Endothelial cell of umbilical vein (primary cell): ENCODE measurements at regions not wholly inside any gene's neighbourhood (a gene's known extent, or its start where the extent isn't known, plus 50 kb on each side); places are given as distances from the start of the nearest gene placed in this dataset.

Source experiments
- BruUV-seq: library from RNA; stranded (reverse); fragments of 400-500 nt; replicated peaks from 2 replicates; lab custom pipeline; 2021; lab: Mats Ljungman, UMichigan
- CTCF ChIA-PET: fragments of 300-600, 350-600 bp; sonication (Branson Sonifier 250); formaldehyde crosslinking; loops from one replicate; lab custom pipeline; 2021; ENCODE audit warnings: antibody characterized with exemption, inconsistent platforms; lab: Charles Lee
- POLR2A ChIA-PET: fragments of 300-600, 350-600 bp; sonication (Branson Sonifier 250); formaldehyde crosslinking; loops from one replicate; lab custom pipeline; 2021; ENCODE audit warnings: antibody characterized with exemption, inconsistent platforms; lab: Charles Lee
- DNase-seq: peaks from one replicate; pipeline ENCODE4 v3.0.0-alpha.2; 2011; ENCODE audit warnings: low read depth, low spot score
- FAIRE-seq: peaks from 2 replicates; lab custom pipeline; 2011; peaks lifted over from hg19 to GRCh38; lab: Jason Lieb, UNC
- H2AFZ ChIP-seq: 2 replicates; pipeline ENCODE4 v1.6.0; 2012; ENCODE audit warnings: low read depth, low read length, control low read depth, inconsistent platforms
- H3K27ac ChIP-seq: 2 replicates; pipeline ENCODE4 v1.5.1; 2011; ENCODE audit warnings: low read depth, mild to moderate bottlenecking, control low read depth, low read length, moderate library complexity; ENCODE audit not compliant: insufficient read depth
- H3K27me3 ChIP-seq, 2 experiments: 2 replicates each; pipeline versions ENCODE4 v1.6.0 to v1.6.1; 2011; ENCODE audit warnings: low read length in 2 of 2, mixed read lengths in 1 of 2; ENCODE audit not compliant: control insufficient read depth in 2 of 2, insufficient read depth in 2 of 2
- H3K36me3 ChIP-seq, 2 experiments: 2 replicates in 1 of 2; 3 replicates in 1 of 2; pipeline ENCODE4 v1.5.1; 2011; ENCODE audit warnings: low read length in 2 of 2, mild to moderate bottlenecking in 1 of 2, moderate library complexity in 1 of 2; ENCODE audit not compliant: control insufficient read depth in 2 of 2, insufficient read depth in 2 of 2; ENCODE audit errors: extremely low read depth in 1 of 2
- H3K4me1 ChIP-seq: 3 replicates; pipeline ENCODE4 v1.5.1; 2011; ENCODE audit warnings: mild to moderate bottlenecking, low read length; ENCODE audit not compliant: control insufficient read depth, insufficient read depth; ENCODE audit errors: extremely low read depth
- H3K4me2 ChIP-seq: 2 replicates; pipeline ENCODE4 v1.6.1; 2011; ENCODE audit warnings: low read length, control low read depth, mixed read lengths; ENCODE audit not compliant: insufficient read depth
- H3K4me3 ChIP-seq, 3 experiments: fragments of 200-600 bp in 1 of 3; sonication (generic), shearing (Covaris generic) in 1 of 3; replicated peaks in 1 of 3; 2 replicates each; pipeline ENCODE4 v1.5.1; 2011 to 2016; ENCODE audit warnings: control low read depth in 3 of 3, low read length in 3 of 3, mild to moderate bottlenecking in 2 of 3, inconsistent platforms in 1 of 3, low read depth in 1 of 3, moderate library complexity in 1 of 3; ENCODE audit not compliant: insufficient read depth in 1 of 3
- H3K79me2 ChIP-seq: 2 replicates; pipeline ENCODE4 v1.6.0; 2012; ENCODE audit warnings: low read length, inconsistent platforms; ENCODE audit not compliant: control insufficient read depth, insufficient read depth
- H3K9ac ChIP-seq: replicated peaks from 2 replicates; pipeline ENCODE3; 2011; ENCODE audit warnings: low read length, control low read depth; ENCODE audit not compliant: insufficient read depth; ENCODE audit errors: extremely low read depth
- H3K9me1 ChIP-seq: replicated peaks from 3 replicates; pipeline ENCODE4 v1.6.0; 2011; ENCODE audit warnings: mild to moderate bottlenecking, low read length; ENCODE audit not compliant: control insufficient read depth, insufficient read depth; ENCODE audit errors: extremely low read depth
- H3K9me3 ChIP-seq: replicated peaks from 2 replicates; pipeline ENCODE4 v1.5.1; 2012; ENCODE audit warnings: low read length, inconsistent platforms; ENCODE audit not compliant: control insufficient read depth, insufficient read depth
- H4K20me1 ChIP-seq: replicated peaks from 2 replicates; pipeline ENCODE3; 2011; ENCODE audit warnings: mild to moderate bottlenecking, low read length; ENCODE audit not compliant: control insufficient read depth, insufficient read depth; ENCODE audit errors: extremely low read depth
- EZH2 ChIP-seq: IDR thresholded peaks from 2 replicates; pipeline ENCODE4 v1.6.1; 2012; ENCODE audit warnings: borderline replicate concordance, low read depth, mild to moderate bottlenecking, moderate library complexity, low read length, inconsistent platforms; ENCODE audit not compliant: severe bottlenecking
- FOS ChIP-seq: IDR thresholded peaks from 2 replicates; pipeline ENCODE4 v1.6.1; 2011; ENCODE audit warnings: mild to moderate bottlenecking, low read length, moderate library complexity, borderline replicate concordance; ENCODE audit not compliant: insufficient read depth
- GATA2 ChIP-seq: IDR thresholded peaks from 2 replicates; pipeline ENCODE4 v1.7.0; 2011; ENCODE audit warnings: low read depth, mild to moderate bottlenecking, moderate library complexity, mixed read lengths, low read length; ENCODE audit not compliant: insufficient read length, insufficient read depth
- JUN ChIP-seq: IDR thresholded peaks from 2 replicates; pipeline ENCODE4 v1.6.1; 2011; ENCODE audit warnings: borderline replicate concordance, low read depth; ENCODE audit not compliant: insufficient read length, insufficient read depth
- MYC ChIP-seq: IDR thresholded peaks from one replicate; pipeline ENCODE4 v1.6.1; 2011; ENCODE audit warnings: mild to moderate bottlenecking, low read depth, low read length
- POLR2A ChIP-seq: IDR thresholded peaks from 2 replicates; pipeline ENCODE4 v1.6.1; 2012; ENCODE audit warnings: low read depth, mild to moderate bottlenecking, control low read depth, low read length
- POLR2AphosphoS5 ChIP-seq: IDR thresholded peaks from 2 replicates; pipeline ENCODE4 v1.6.1; 2012; ENCODE audit warnings: low read depth, mild to moderate bottlenecking, control low read depth, low read length, moderate library complexity; ENCODE audit not compliant: insufficient read depth
- dilution Hi-C: fragments of 300-500 bp; cut with MboI; formaldehyde crosslinking; loops from one replicate; pipeline ENCODE4 v1.15.0; 2019; ENCODE audit warnings: low sequenced_read_pairs; ENCODE audit not compliant: extremely low pct_ligation_motif_present
- intact Hi-C: fragments of 100-400 bp; cut with micrococcal nuclease; formaldehyde crosslinking; loops from one replicate; pipeline ENCODE4 v1.10.0; 2022
- TF ChIP-seq, protein P1 (sequence below), 2 donors: IDR thresholded peaks; 1 replicate in 1 of 2; 2 replicates in 1 of 2; pipeline ENCODE4 v1.5.1; 2011; ENCODE audit warnings: low read length in 2 of 2, mild to moderate bottlenecking in 2 of 2, moderate library complexity in 2 of 2, control low read depth in 1 of 2, inconsistent platforms in 1 of 2, low read depth in 1 of 2; ENCODE audit not compliant: insufficient read depth in 1 of 2; ENCODE audit errors: extremely low read depth in 1 of 2
- TF ChIP-seq, protein P2 (sequence below): IDR thresholded peaks from 2 replicates; pipeline ENCODE4 v1.6.1; 2011; ENCODE audit not compliant: insufficient read depth, insufficient read length

DNA sequence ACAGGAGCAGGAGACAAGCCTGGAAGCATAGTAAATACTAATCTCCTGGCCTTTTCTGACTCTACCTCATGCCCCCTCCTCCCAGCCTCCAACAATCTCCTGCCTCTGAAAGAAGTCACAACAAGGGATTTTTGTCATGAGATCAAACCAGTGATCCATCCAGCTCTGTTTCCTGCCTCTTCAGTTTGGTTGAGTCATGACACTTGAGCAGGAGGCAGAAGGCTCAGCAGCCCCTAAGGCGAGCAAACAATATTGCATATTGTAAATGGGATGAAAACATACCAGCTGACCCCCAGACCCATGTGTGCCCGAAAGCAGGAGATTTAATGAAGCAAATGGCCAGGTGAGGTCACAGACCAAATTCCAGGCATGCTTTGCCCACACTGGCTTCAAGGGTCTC lies 272.8 kb downstream of the GAS1 start:
- Histone ChIP-seq H3K9me1 (no peaks in the 10 kb centered on the region), H3K4me3 (no peak overlapping the region), H3K27me3 (no peaks in the 10 kb centered on the region), H3K79me2 (no peaks in the 10 kb centered on the region), H3K36me3 (no peaks in the 10 kb centered on the region), H2AFZ (no peak overlapping the region), H3K4me1 (no peaks in the 10 kb centered on the region), H3K4me2 (no peak overlapping the region), H4K20me1 (no peaks in the 10 kb centered on the region), H3K9ac (no peak overlapping the region), H3K9me3 (no peaks in the 10 kb centered on the region), H3K27ac (no peak overlapping the region)
- FAIRE-seq (no peak), DNase-seq (no peak)
- TF ChIP-seq POLR2AphosphoS5 (no peak), GATA2 (no peak), JUN (no peak), MYC (no peak), EZH2 (no peak), POLR2A (no peak), FOS (no peak)
- TF ChIP-seq, protein P1, sequence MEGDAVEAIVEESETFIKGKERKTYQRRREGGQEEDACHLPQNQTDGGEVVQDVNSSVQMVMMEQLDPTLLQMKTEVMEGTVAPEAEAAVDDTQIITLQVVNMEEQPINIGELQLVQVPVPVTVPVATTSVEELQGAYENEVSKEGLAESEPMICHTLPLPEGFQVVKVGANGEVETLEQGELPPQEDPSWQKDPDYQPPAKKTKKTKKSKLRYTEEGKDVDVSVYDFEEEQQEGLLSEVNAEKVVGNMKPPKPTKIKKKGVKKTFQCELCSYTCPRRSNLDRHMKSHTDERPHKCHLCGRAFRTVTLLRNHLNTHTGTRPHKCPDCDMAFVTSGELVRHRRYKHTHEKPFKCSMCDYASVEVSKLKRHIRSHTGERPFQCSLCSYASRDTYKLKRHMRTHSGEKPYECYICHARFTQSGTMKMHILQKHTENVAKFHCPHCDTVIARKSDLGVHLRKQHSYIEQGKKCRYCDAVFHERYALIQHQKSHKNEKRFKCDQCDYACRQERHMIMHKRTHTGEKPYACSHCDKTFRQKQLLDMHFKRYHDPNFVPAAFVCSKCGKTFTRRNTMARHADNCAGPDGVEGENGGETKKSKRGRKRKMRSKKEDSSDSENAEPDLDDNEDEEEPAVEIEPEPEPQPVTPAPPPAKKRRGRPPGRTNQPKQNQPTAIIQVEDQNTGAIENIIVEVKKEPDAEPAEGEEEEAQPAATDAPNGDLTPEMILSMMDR (IDR thresholded peaks at IDR 0.05; ENCODE audit: extremely low read depth in 1 of 2, insufficient read depth in 1 of 2, low read depth in 1 of 2, low read length in 2 of 2), result no peak
- TF ChIP-seq, protein P2, sequence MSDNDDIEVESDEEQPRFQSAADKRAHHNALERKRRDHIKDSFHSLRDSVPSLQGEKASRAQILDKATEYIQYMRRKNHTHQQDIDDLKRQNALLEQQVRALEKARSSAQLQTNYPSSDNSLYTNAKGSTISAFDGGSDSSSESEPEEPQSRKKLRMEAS, result no peak
- POLR2A ChIA-PET, result interaction anchor here (0.6 kb wide), 1 partner anchor 273 kb away, joined by 3 read pairs; no protein-coding TSS in a partner anchor
- BruUV-seq, result no TSS peak
- CTCF ChIA-PET, result no interaction called here
- intact Hi-C loops (no loop called here), dilution Hi-C loops (no loop called here)
